DOHH2 (cell line): ENCODE measurements at regions not wholly inside any gene's neighbourhood (a gene's known extent, or its start where the extent isn't known, plus 50 kb on each side); places are given as distances from the start of the nearest gene placed in this dataset.
"Not testable (repeated sequence)": the region's sequence is repeated elsewhere in the genome, so short reads cannot be mapped to it uniquely, and the experiment has no call there.

Experiments
- H3F3A ChIP-seq: fragments of 200-600 bp; sonication (generic), shearing (Covaris generic); 2 replicates; pipeline ENCODE4 v1.6.0; 2016; ENCODE audit warnings: antibody characterized with exemption, mild to moderate bottlenecking; ENCODE audit not compliant: control insufficient read depth, insufficient read depth
- H3K27ac ChIP-seq: fragments of 200-600 bp; sonication (generic); 2 replicates; pipeline ENCODE4 v1.5.1; 2014; ENCODE audit warnings: low read depth, mild to moderate bottlenecking, low read length, moderate library complexity
- H3K27me3 ChIP-seq: fragments of 200-600 bp; sonication (generic); 2 replicates; pipeline ENCODE4 v1.6.1; 2014; ENCODE audit warnings: mild to moderate bottlenecking, low read length, mixed read lengths; ENCODE audit not compliant: control insufficient read depth
- H3K36me3 ChIP-seq: fragments of 200-600 bp; sonication (generic); 2 replicates; pipeline ENCODE4 v1.6.1; 2014; ENCODE audit warnings: mild to moderate bottlenecking, low read length, moderate library complexity, mixed read lengths; ENCODE audit not compliant: control insufficient read depth
- H3K4me1 ChIP-seq: fragments of 200-600 bp; sonication (generic); 2 replicates; pipeline ENCODE4 v1.6.1; 2014; ENCODE audit warnings: mild to moderate bottlenecking, low read length, mixed read lengths; ENCODE audit not compliant: control insufficient read depth
- H3K4me2 ChIP-seq: fragments of 200-600 bp; sonication (generic); 2 replicates; pipeline ENCODE4 v1.6.0; 2014; ENCODE audit warnings: mild to moderate bottlenecking, low read length, moderate library complexity
- H3K4me3 ChIP-seq: fragments of 200-600 bp; sonication (generic); 2 replicates; pipeline ENCODE4 v1.5.1; 2014; ENCODE audit warnings: mild to moderate bottlenecking, low read length, mixed read lengths
- H3K79me2 ChIP-seq: fragments of 200-600 bp; sonication (generic); 2 replicates; pipeline ENCODE4 v1.6.1; 2014; ENCODE audit warnings: mild to moderate bottlenecking, low read length, mixed read lengths; ENCODE audit not compliant: control insufficient read depth
- H3K9me2 ChIP-seq: fragments of 200-600 bp; sonication (generic); replicated peaks from 2 replicates; pipeline ENCODE4 v1.6.1; 2014; ENCODE audit warnings: mild to moderate bottlenecking, low read length, mixed read lengths; ENCODE audit not compliant: control insufficient read depth
- H3K9me3 ChIP-seq: fragments of 200-600 bp; sonication (generic); 2 replicates; pipeline ENCODE4 v1.6.1; 2014; ENCODE audit warnings: antibody characterized with exemption, low read length, mixed read lengths; ENCODE audit not compliant: control insufficient read depth, insufficient read depth
- H4K20me1 ChIP-seq: fragments of 200-600 bp; sonication (generic); 2 replicates; pipeline ENCODE4 v1.6.0; 2014; ENCODE audit warnings: low read depth, mild to moderate bottlenecking, antibody characterized with exemption, low read length, moderate library complexity; ENCODE audit not compliant: control insufficient read depth, insufficient read depth
- CTCF ChIP-seq: fragments of 200-600 bp; sonication (generic); IDR thresholded peaks from one replicate; pipeline ENCODE4 v1.5.1; 2014; ENCODE audit warnings: antibody characterized with exemption, mild to moderate bottlenecking, low read depth, low read length; ENCODE audit not compliant: poor library complexity, severe bottlenecking
- EZH2phosphoT487 ChIP-seq: fragments of 200-600 bp; sonication (generic); IDR thresholded peaks from 2 replicates; pipeline ENCODE4 v1.6.1; 2017; ENCODE audit warnings: borderline replicate concordance, mild to moderate bottlenecking, antibody characterized with exemption, low read length, moderate library complexity, mixed read lengths

GRCh38 chr5:21573416-21574314 is 1279.5 kb downstream of the CDH12 start:
- TF ChIP-seq EZH2phosphoT487 (no peak), CTCF (no peak)
- no peak overlapping the region for H3K27ac ChIP-seq
- no peak overlapping the region for H3K4me3 ChIP-seq
- no peaks in the 10 kb centered on the region for H3K27me3 ChIP-seq
- no peaks in the 10 kb centered on the region; the same call in 1 of the 2 replicates for H3K9me3 ChIP-seq
- H4K20me1 ChIP-seq, result no peaks in the 10 kb centered on the region
- no peaks in the 10 kb centered on the region for H3K9me2 ChIP-seq
- no peaks in the 10 kb centered on the region for H3K4me1 ChIP-seq
- H3K36me3 ChIP-seq, result no peaks in the 10 kb centered on the region
- H3K4me2 ChIP-seq, result no peak overlapping the region
- no peaks in the 10 kb centered on the region for H3F3A ChIP-seq
- no peaks in the 10 kb centered on the region for H3K79me2 ChIP-seq

GRCh38 chr5:21571196-21571595 is 1281.9 kb downstream of the CDH12 start:
- H3K27ac ChIP-seq, H3K9me2 ChIP-seq, H4K20me1 ChIP-seq, H3F3A ChIP-seq, H3K4me3 ChIP-seq, H3K4me1 ChIP-seq, H3K4me2 ChIP-seq, H3K27me3 ChIP-seq, H3K36me3 ChIP-seq, H3K79me2 ChIP-seq, H3K9me3 ChIP-seq: not testable (repeated sequence)

- H3K4me2 ChIP-seq, H3K27ac ChIP-seq, H3F3A ChIP-seq, H3K9me2 ChIP-seq, H4K20me1 ChIP-seq, H3K27me3 ChIP-seq, H3K4me1 ChIP-seq, H3K9me3 ChIP-seq, H3K4me3 ChIP-seq, H3K79me2 ChIP-seq, H3K36me3 ChIP-seq: not testable (repeated sequence)
Measured at GRCh38 chr5:21559109-21559508, 1294.0 kb downstream of the CDH12 start.

GRCh38 chr5:21552263-21552662 is 1300.9 kb downstream of the CDH12 start:
- H3K4me1 ChIP-seq, H4K20me1 ChIP-seq, H3F3A ChIP-seq: not testable (repeated sequence)

GRCh38 chr5:21550916-21551315 is 1302.2 kb downstream of the CDH12 start:
- H3K4me1 ChIP-seq, H3K9me3 ChIP-seq, H3K36me3 ChIP-seq, H3K79me2 ChIP-seq, H3K4me2 ChIP-seq, H4K20me1 ChIP-seq, H3K4me3 ChIP-seq, H3K9me2 ChIP-seq, H3K27ac ChIP-seq, H3F3A ChIP-seq, H3K27me3 ChIP-seq: not testable (repeated sequence)

More at GRCh38 chr5:21552263-21552662, 1300.9 kb downstream of the CDH12 start:
- H3K9me2 ChIP-seq, H3K27ac ChIP-seq, H3K9me3 ChIP-seq, H3K4me2 ChIP-seq, H3K36me3 ChIP-seq, H3K4me3 ChIP-seq, H3K27me3 ChIP-seq, H3K79me2 ChIP-seq: not testable (repeated sequence)

- not testable (repeated sequence) for H3K4me1 ChIP-seq, H4K20me1 ChIP-seq, H3K27me3 ChIP-seq, H3K4me3 ChIP-seq, H3K79me2 ChIP-seq, H3K9me3 ChIP-seq, H3K4me2 ChIP-seq, H3F3A ChIP-seq, H3K27ac ChIP-seq, H3K9me2 ChIP-seq, H3K36me3 ChIP-seq
Measured at GRCh38 chr5:21547656-21548055, 1305.5 kb downstream of the CDH12 start.

- not testable (repeated sequence) for H3K4me1 ChIP-seq, H3F3A ChIP-seq, H3K79me2 ChIP-seq, H3K4me2 ChIP-seq, H4K20me1 ChIP-seq, H3K27ac ChIP-seq, H3K9me3 ChIP-seq, H3K9me2 ChIP-seq, H3K36me3 ChIP-seq, H3K4me3 ChIP-seq, H3K27me3 ChIP-seq
Measured at GRCh38 chr5:21535114-21535513, 1318.0 kb downstream of the CDH12 start.
